IMR-90 (cell line): ENCODE measurements at regions not wholly inside any gene's neighbourhood (a gene's known extent, or its start where the extent isn't known, plus 50 kb on each side); places are given as distances from the start of the nearest gene placed in this dataset.

Experiments used
- ATAC-seq: fragments of 200-7000 bp; cut with Tn5 transposase; 2 replicates; pipeline ENCODE4 v1.9.1; 2020; ENCODE audit warnings: low read depth, mild to moderate bottlenecking, moderate library complexity
- BruUV-seq: library from RNA; stranded (reverse); fragments of 400-500 nt; replicated peaks from 2 replicates; lab custom pipeline; 2021; lab: Mats Ljungman, UMichigan
- CTCF ChIA-PET: fragments of 300-600 bp; formaldehyde crosslinking; extraction: SDS; loops from one replicate; lab custom pipeline; 2021; ENCODE audit warnings: antibody characterized with exemption; lab: Yijun Ruan, JAX
- POLR2A ChIA-PET: fragments of 300-600 bp; sonication (Branson Sonifier 250); formaldehyde crosslinking; loops from one replicate; lab custom pipeline; 2022; ENCODE audit warnings: antibody characterized with exemption; ENCODE audit not compliant: unreplicated experiment; lab: Charles Lee
- DNase-seq: peaks from one replicate; pipeline ENCODE4 v3.0.0; 2013
- H2AFZ ChIP-seq: replicated peaks from 2 replicates; pipeline ENCODE3; 2013; ENCODE audit warnings: low read length, mild to moderate bottlenecking; ENCODE audit not compliant: poor library complexity
- H2AK5ac ChIP-seq: 2 replicates; pipeline ENCODE4 v1.6.1; 2013; ENCODE audit warnings: low read depth, low read length, inconsistent platforms
- H2AK9ac ChIP-seq: replicated peaks from 2 replicates; pipeline ENCODE3; 2013; ENCODE audit warnings: mild to moderate bottlenecking, low read depth, low read length, moderate library complexity; ENCODE audit not compliant: poor library complexity
- H2BK120ac ChIP-seq: 2 replicates; pipeline ENCODE4 v1.6.1; 2013; ENCODE audit warnings: low read depth, low read length, inconsistent platforms
- H2BK15ac ChIP-seq: 3 replicates; pipeline ENCODE4 v1.6.1; 2013; ENCODE audit warnings: low read depth, low read length, inconsistent platforms
- H2BK20ac ChIP-seq: 2 replicates; pipeline ENCODE4 v1.6.1; 2013; ENCODE audit warnings: low read depth, mild to moderate bottlenecking, inconsistent platforms, low read length, moderate library complexity
- H2BK5ac ChIP-seq: 2 replicates; pipeline ENCODE4 v1.6.1; 2013; ENCODE audit warnings: mild to moderate bottlenecking, low read depth, low read length, inconsistent platforms; ENCODE audit not compliant: poor library complexity, severe bottlenecking
- H3K14ac ChIP-seq: replicated peaks from 2 replicates; pipeline ENCODE4 v1.6.1; 2013; ENCODE audit warnings: low read depth, low read length, inconsistent platforms
- H3K18ac ChIP-seq: 2 replicates; pipeline ENCODE4 v1.6.1; 2013; ENCODE audit warnings: low read depth, low read length, control low read depth
- H3K23ac ChIP-seq: 2 replicates; pipeline ENCODE4 v1.6.1; 2013; ENCODE audit warnings: low read depth, low read length, inconsistent platforms
- H3K27ac ChIP-seq: 2 replicates; pipeline ENCODE4 v1.5.1; 2013; ENCODE audit warnings: mild to moderate bottlenecking, control low read depth, low read length; ENCODE audit not compliant: insufficient read depth
- H3K27me3 ChIP-seq: 2 replicates; pipeline ENCODE4 v1.6.1; 2013; ENCODE audit warnings: low read length; ENCODE audit not compliant: control insufficient read depth, insufficient read depth
- H3K36me3 ChIP-seq: 2 replicates; pipeline ENCODE4 v1.6.1; 2013; ENCODE audit warnings: low read length, mixed read lengths; ENCODE audit not compliant: control insufficient read depth, insufficient read depth
- H3K4ac ChIP-seq: 2 replicates; pipeline ENCODE4 v1.6.1; 2013; ENCODE audit warnings: low read depth, low read length, inconsistent platforms
- H3K4me1 ChIP-seq: 2 replicates; pipeline ENCODE4 v1.6.1; 2013; ENCODE audit warnings: low read length, mixed read lengths; ENCODE audit not compliant: control insufficient read depth, insufficient read depth
- H3K4me2 ChIP-seq: 2 replicates; pipeline ENCODE4 v1.6.1; 2013; ENCODE audit warnings: low read depth, mild to moderate bottlenecking, control low read depth, low read length, moderate library complexity
- H3K4me3 ChIP-seq: 2 replicates; pipeline ENCODE4 v1.5.1; 2013; ENCODE audit warnings: low read depth, mild to moderate bottlenecking, control low read depth, low read length, moderate library complexity; ENCODE audit not compliant: insufficient read depth
- H3K56ac ChIP-seq: 2 replicates; pipeline ENCODE4 v1.6.1; 2013; ENCODE audit warnings: low read length, inconsistent platforms; ENCODE audit not compliant: insufficient read depth; ENCODE audit errors: extremely low read depth
- H3K79me1 ChIP-seq, 2 experiments: 2 replicates each; pipeline ENCODE4 v1.6.1; 2013; ENCODE audit warnings: low read length in 2 of 2, inconsistent platforms in 1 of 2, low read depth in 1 of 2
- H3K9ac ChIP-seq: 2 replicates; pipeline ENCODE4 v1.6.1; 2013; ENCODE audit warnings: low read depth, low read length, control low read depth
- H3K9me1 ChIP-seq: 2 replicates; pipeline ENCODE4 v1.6.1; 2013; ENCODE audit warnings: low read length, inconsistent platforms; ENCODE audit not compliant: insufficient read depth
- H3K9me3 ChIP-seq: 2 replicates; pipeline ENCODE4 v1.6.1; 2013; ENCODE audit warnings: low read length; ENCODE audit not compliant: control insufficient read depth, insufficient read depth
- H4K20me1 ChIP-seq: 2 replicates; pipeline ENCODE4 v1.6.1; 2013; ENCODE audit warnings: low read length, inconsistent platforms; ENCODE audit not compliant: insufficient read depth
- H4K5ac ChIP-seq: 2 replicates; pipeline ENCODE4 v1.6.1; 2013; ENCODE audit warnings: mild to moderate bottlenecking, low read depth, low read length, control low read depth
- H4K8ac ChIP-seq, 2 experiments: 2 replicates each; pipeline ENCODE4 v1.6.1; 2013; ENCODE audit warnings: low read depth in 2 of 2, low read length in 2 of 2, control low read depth in 1 of 2, inconsistent platforms in 1 of 2
- H4K91ac ChIP-seq: 2 replicates; pipeline ENCODE4 v1.6.1; 2013; ENCODE audit warnings: low read depth, low read length, inconsistent platforms; ENCODE audit not compliant: insufficient read depth
- MAFK ChIP-seq: IDR thresholded peaks from 2 replicates; pipeline ENCODE4 v1.6.1; 2012; ENCODE audit warnings: low read depth, low read length, improper control_type of control experiment
- MAZ ChIP-seq: IDR thresholded peaks from 2 replicates; pipeline ENCODE4 v1.6.1; 2012; ENCODE audit warnings: low read depth, mild to moderate bottlenecking, low read length, improper control_type of control experiment, moderate library complexity, borderline replicate concordance
- POLR2A ChIP-seq: IDR thresholded peaks from 2 replicates; pipeline ENCODE4 v1.6.1; 2012; ENCODE audit warnings: mild to moderate bottlenecking, low read depth, low read length
- RAD21 ChIP-seq: IDR thresholded peaks from 2 replicates; pipeline ENCODE4 v1.6.1; 2012; ENCODE audit warnings: low read length, improper control_type of control experiment
- RFX5 ChIP-seq: IDR thresholded peaks from 2 replicates; pipeline ENCODE4 v1.8.0; 2012; ENCODE audit warnings: low read depth, mild to moderate bottlenecking, low read length, moderate library complexity
- dilution Hi-C: fragments of 300-500 bp; cut with HindIII; formaldehyde crosslinking; loops from one replicate; pipeline ENCODE4 v1.14.3; 2018; ENCODE audit warnings: low sequenced_read_pairs; ENCODE audit not compliant: unreplicated experiment
- in situ Hi-C: fragments of 300-500 bp; cut with MboI; formaldehyde crosslinking; loops from 3 replicates; pipeline ENCODE4 v1.14.3; 2019; ENCODE audit warnings: low sequenced_read_pairs, inconsistent platforms, mixed read lengths
- intact Hi-C: fragments of 100-400 bp; cut with micrococcal nuclease; formaldehyde crosslinking; loops from 2 replicates; pipeline ENCODE4 v1.10.0; 2022

GRCh38 chr10:64444163-64444562 is 923.0 kb downstream of the REEP3 start:
- Histone ChIP-seq H2BK120ac (no peak overlapping the region), H3K4me2 (no peak overlapping the region), H3K23ac (no peak overlapping the region), H4K91ac (no peak overlapping the region), H3K9me3 (0 out of 2 replicates have a peak, but pooled peaks cover 2% of the 10 kb centered on the region), H2BK5ac (no peak overlapping the region), H2BK15ac (no peak overlapping the region), H3K56ac (no peak overlapping the region), H3K9me1 (no peaks in the 10 kb centered on the region), H3K4me1 (no peaks in the 10 kb centered on the region), H4K8ac (no peak overlapping the region), H4K20me1 (no peaks in the 10 kb centered on the region), H3K4ac (no peak overlapping the region), H2AFZ (no peak overlapping the region), H2AK9ac (no peak overlapping the region), H3K27ac (no peak overlapping the region), H4K5ac (no peak overlapping the region), H2AK5ac (no peak overlapping the region), H3K36me3 (no peaks in the 10 kb centered on the region), H2BK20ac (no peak overlapping the region), H3K79me1 (no peaks in the 10 kb centered on the region), H3K14ac (no peak overlapping the region), H3K27me3 (no peaks in the 10 kb centered on the region), H3K18ac (no peak overlapping the region), H3K9ac (no peak overlapping the region), H3K4me3 (no peak overlapping the region)
- CTCF ChIA-PET, result interaction anchor here (0.6 kb wide), 1 partner anchor 690 kb away, joined by 4 read pairs; no protein-coding TSS in a partner anchor
- ATAC-seq, result no peak
- dilution Hi-C loops, result no loop called here
- DNase-seq, result no peak
- intact Hi-C loops, result no loop called here
- no peak for TF ChIP-seq MAFK
- TF ChIP-seq RFX5, result no peak
- TF ChIP-seq MAZ, result no peak
- no peak for TF ChIP-seq RAD21
- TF ChIP-seq POLR2A, result no peak
- no TSS peak for BruUV-seq
- POLR2A ChIA-PET, result no interaction called here
- in situ Hi-C loops, result no loop called here
